A673 (cell line): ENCODE measurements at regions not wholly inside any gene's neighbourhood (a gene's known extent, or its start where the extent isn't known, plus 50 kb on each side); places are given as distances from the start of the nearest gene placed in this dataset.

Experiments
- BruUV-seq: library from RNA; stranded (reverse); fragments of 400-500 nt; replicated peaks from 2 replicates; lab custom pipeline; 2021; lab: Mats Ljungman, UMichigan
- CTCF ChIA-PET: fragments of 300-600 bp; sonication (Branson Sonifier 250); formaldehyde crosslinking; loops from one replicate; lab custom pipeline; 2022; ENCODE audit warnings: antibody characterized with exemption; lab: Charles Lee
- POLR2A ChIA-PET: fragments of 300-600 bp; sonication (Branson Sonifier 250); formaldehyde crosslinking; loops from one replicate; lab custom pipeline; 2022; ENCODE audit warnings: antibody characterized with exemption; ENCODE audit not compliant: low non-redundant PET; lab: Charles Lee
- DNase-seq: peaks from one replicate; pipeline ENCODE4 v3.0.0-alpha.2; 2015; ENCODE audit warnings: low spot score
- H3K27ac ChIP-seq: fragments of 200-600 bp; sonication (generic); 2 replicates; pipeline ENCODE4 v1.5.1; 2016; ENCODE audit warnings: mixed run types, low read depth, mild to moderate bottlenecking, mixed read lengths, antibody characterized with exemption, low read length; ENCODE audit not compliant: poor library complexity, severe bottlenecking
- H3K27me3 ChIP-seq: fragments of 200-600 bp; sonication (generic); replicated peaks from 2 replicates; pipeline ENCODE4 v1.6.1; 2017; ENCODE audit warnings: mixed run types, low read depth, mild to moderate bottlenecking, mixed read lengths, antibody characterized with exemption, low read length; ENCODE audit not compliant: insufficient read depth, poor library complexity
- H3K36me3 ChIP-seq: fragments of 200-600 bp; sonication (generic); 2 replicates; pipeline ENCODE4 v1.6.1; 2016; ENCODE audit warnings: mixed run types, mild to moderate bottlenecking, mixed read lengths, antibody characterized with exemption, low read length; ENCODE audit not compliant: insufficient read depth, poor library complexity, severe bottlenecking
- H3K4me1 ChIP-seq: fragments of 200-600 bp; sonication (generic); 2 replicates; pipeline ENCODE4 v1.6.1; 2017; ENCODE audit warnings: mixed run types, mild to moderate bottlenecking, mixed read lengths, antibody characterized with exemption, low read length; ENCODE audit not compliant: insufficient read depth, poor library complexity, severe bottlenecking
- H3K4me3 ChIP-seq: fragments of 200-600 bp; sonication (generic); 2 replicates; pipeline ENCODE4 v1.5.1; 2016; ENCODE audit warnings: low read depth, mixed run types, mild to moderate bottlenecking, mixed read lengths, low read length; ENCODE audit not compliant: poor library complexity, severe bottlenecking
- H3K9me3 ChIP-seq: fragments of 200-600 bp; sonication (generic); 2 replicates; pipeline ENCODE4 v1.6.1; 2016; ENCODE audit warnings: mixed run types, low read depth, mild to moderate bottlenecking, mixed read lengths, antibody characterized with exemption, low read length; ENCODE audit not compliant: poor library complexity, severe bottlenecking
- EZH2 ChIP-seq: fragments of 200-600 bp; sonication (generic); IDR thresholded peaks from 2 replicates; pipeline ENCODE4 v1.6.1; 2017; ENCODE audit warnings: borderline replicate concordance, low read depth, mild to moderate bottlenecking, mixed read lengths, antibody characterized with exemption, low read length; ENCODE audit not compliant: poor library complexity, severe bottlenecking
- intact Hi-C: fragments of 100-400 bp; cut with micrococcal nuclease; formaldehyde crosslinking; loops from one replicate; pipeline ENCODE4 v1.10.0; 2022; ENCODE audit not compliant: unreplicated experiment
- TF ChIP-seq, protein P1 (sequence below): fragments of 300-800, 200-600 bp; sonication (generic); conservative IDR thresholded peaks from 2 replicates; pipeline ENCODE4 v1.5.1; 2017; ENCODE audit warnings: low read depth, mild to moderate bottlenecking, antibody characterized with exemption, low read length, moderate library complexity, mixed read lengths

DNA sequence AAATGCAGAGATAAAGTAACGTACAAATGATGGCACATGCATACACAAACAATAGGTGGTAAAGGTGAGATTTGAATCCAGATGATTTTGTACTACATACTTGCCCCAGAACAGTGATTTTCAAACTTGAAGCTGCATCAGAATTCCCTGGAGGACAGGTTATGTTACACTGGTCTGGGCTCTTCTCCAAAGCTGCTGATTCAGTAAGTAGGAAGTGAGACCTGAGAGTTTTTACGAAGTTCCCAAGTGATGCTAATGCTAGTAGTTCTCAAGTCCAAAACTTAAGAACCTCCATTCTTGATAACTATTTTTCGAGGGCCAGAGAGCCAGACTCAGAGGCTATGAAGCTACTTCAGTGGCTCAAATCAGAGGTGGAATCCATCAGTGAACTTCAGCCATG, 159.0 kb upstream of the POM121L12 start:
- intact Hi-C loops = no loop called here
- ChIA-PET CTCF (no interaction called here), POLR2A (no interaction called here)
- Histone ChIP-seq H3K27ac (no peak overlapping the region), H3K9me3 (peaks cover 44% of the 10 kb centered on the region), H3K36me3 (no peaks in the 10 kb centered on the region), H3K27me3 (no peaks in the 10 kb centered on the region), H3K4me3 (no peak overlapping the region), H3K4me1 (no peaks in the 10 kb centered on the region)
- no peak for TF ChIP-seq EZH2
- TF ChIP-seq, protein P1, sequence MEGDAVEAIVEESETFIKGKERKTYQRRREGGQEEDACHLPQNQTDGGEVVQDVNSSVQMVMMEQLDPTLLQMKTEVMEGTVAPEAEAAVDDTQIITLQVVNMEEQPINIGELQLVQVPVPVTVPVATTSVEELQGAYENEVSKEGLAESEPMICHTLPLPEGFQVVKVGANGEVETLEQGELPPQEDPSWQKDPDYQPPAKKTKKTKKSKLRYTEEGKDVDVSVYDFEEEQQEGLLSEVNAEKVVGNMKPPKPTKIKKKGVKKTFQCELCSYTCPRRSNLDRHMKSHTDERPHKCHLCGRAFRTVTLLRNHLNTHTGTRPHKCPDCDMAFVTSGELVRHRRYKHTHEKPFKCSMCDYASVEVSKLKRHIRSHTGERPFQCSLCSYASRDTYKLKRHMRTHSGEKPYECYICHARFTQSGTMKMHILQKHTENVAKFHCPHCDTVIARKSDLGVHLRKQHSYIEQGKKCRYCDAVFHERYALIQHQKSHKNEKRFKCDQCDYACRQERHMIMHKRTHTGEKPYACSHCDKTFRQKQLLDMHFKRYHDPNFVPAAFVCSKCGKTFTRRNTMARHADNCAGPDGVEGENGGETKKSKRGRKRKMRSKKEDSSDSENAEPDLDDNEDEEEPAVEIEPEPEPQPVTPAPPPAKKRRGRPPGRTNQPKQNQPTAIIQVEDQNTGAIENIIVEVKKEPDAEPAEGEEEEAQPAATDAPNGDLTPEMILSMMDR = no peak
- BruUV-seq = no TSS peak
- no peak for DNase-seq

DNA sequence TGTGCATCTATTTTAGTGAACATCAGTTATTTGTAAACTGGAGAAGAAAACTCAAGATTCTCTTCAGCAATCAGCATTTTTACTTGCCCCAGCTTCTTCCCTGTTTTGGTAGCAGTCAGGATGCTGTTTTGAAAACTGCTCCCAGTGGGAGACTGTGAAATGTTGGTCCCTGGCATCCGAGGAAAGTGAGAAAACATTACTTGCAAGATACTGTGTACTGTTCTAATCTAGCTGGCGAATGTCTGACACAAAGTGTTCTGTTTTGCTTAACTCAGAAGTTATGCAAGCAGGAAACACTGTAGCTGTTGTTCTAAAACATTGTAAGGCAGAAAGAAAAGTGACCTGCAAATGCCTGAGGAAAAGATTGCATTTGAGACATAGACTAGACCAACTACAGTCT, 171.8 kb upstream of the POM121L12 start:
- DNase-seq = no peak
- TF ChIP-seq, protein P1 = no peak
- TF ChIP-seq EZH2 = no peak
- no peaks in the 10 kb centered on the region for H3K27me3 ChIP-seq
- ChIA-PET POLR2A (no interaction called here), CTCF (no interaction called here)
- H3K27ac ChIP-seq = no peak overlapping the region
- no peaks in the 10 kb centered on the region for H3K36me3 ChIP-seq
- BruUV-seq = no TSS peak
- no peak overlapping the region for H3K4me3 ChIP-seq
- peaks cover 59% of the 10 kb centered on the region for H3K9me3 ChIP-seq
- intact Hi-C loops = no loop called here
- H3K4me1 ChIP-seq = no peaks in the 10 kb centered on the region

DNA sequence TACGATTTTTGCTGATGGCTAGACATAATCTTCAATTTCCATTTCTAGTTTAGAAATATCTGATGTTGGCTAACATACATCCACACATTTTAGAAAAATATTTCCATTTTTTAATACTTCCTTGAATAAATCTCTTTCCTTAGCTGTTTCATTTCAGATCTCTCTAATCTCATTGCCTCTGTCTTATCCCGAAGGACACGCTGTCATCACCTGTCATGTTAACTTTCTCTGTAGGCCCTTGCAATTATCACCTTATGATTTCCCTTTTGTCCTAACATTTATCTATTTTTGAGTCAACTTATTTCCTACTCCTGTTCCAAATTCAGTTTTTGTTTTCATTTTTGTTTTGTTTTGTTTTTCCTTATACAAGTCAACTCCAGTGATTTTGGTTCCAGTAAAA, 173.1 kb upstream of the POM121L12 start:
- Histone ChIP-seq H3K9me3 (peaks cover 58% of the 10 kb centered on the region), H3K4me3 (no peak overlapping the region), H3K36me3 (no peaks in the 10 kb centered on the region), H3K27ac (no peak overlapping the region), H3K27me3 (no peaks in the 10 kb centered on the region), H3K4me1 (no peaks in the 10 kb centered on the region)
- no peak for DNase-seq
- POLR2A ChIA-PET = no interaction called here
- CTCF ChIA-PET = no interaction called here
- no TSS peak for BruUV-seq
- TF ChIP-seq, protein P1 = no peak
- no peak for TF ChIP-seq EZH2
- intact Hi-C loops = no loop called here
